GM18907 (cell line): ENCODE measurements at regions not wholly inside any gene's neighbourhood (a gene's known extent, or its start where the extent isn't known, plus 50 kb on each side); places are given as distances from the start of the nearest gene placed in this dataset.

Experiments used
- ATAC-seq: cut with Tn5 transposase; IDR thresholded peaks from one replicate; pipeline ENCODE4 v1.9.1; 2021; ENCODE audit warnings: mild to moderate bottlenecking, moderate library complexity; ENCODE audit not compliant: unreplicated experiment

- no peak for ATAC-seq
Observed at GRCh38 chr9:7961076-7961475, 161.5 kb upstream of the DMAC1 start.

GRCh38 chr9:7960320-7961050 is 160.9 kb upstream of the DMAC1 start:
- ATAC-seq: no peak

DNA sequence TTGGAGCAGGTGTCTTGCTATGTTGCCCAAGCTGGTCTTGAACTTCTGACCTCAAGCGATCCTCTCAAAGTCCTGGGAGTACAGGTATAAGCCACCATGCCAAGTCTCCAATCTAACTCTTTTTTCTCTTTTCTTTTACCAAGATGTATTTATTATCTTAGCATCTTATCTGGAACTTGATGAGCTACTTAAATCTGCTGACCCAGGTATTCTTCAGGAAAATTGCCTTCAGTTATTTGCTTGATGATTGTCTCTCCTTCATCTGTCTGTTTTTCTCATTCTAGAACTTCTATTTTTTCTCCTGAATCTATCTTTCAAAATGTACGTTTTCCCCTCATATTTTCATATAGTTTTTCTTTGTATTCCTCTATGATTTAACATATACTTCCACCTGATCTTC is 158.2 kb upstream of the DMAC1 start:
- no peak for ATAC-seq

GRCh38 chr9:7947577-7947976 is 148.0 kb upstream of the DMAC1 start:
- ATAC-seq: no peak

GRCh38 chr9:7946458-7946857 is 146.9 kb upstream of the DMAC1 start:
- no peak for ATAC-seq

GRCh38 chr9:7944572-7944971 is 145.0 kb upstream of the DMAC1 start:
- ATAC-seq: no peak

DNA sequence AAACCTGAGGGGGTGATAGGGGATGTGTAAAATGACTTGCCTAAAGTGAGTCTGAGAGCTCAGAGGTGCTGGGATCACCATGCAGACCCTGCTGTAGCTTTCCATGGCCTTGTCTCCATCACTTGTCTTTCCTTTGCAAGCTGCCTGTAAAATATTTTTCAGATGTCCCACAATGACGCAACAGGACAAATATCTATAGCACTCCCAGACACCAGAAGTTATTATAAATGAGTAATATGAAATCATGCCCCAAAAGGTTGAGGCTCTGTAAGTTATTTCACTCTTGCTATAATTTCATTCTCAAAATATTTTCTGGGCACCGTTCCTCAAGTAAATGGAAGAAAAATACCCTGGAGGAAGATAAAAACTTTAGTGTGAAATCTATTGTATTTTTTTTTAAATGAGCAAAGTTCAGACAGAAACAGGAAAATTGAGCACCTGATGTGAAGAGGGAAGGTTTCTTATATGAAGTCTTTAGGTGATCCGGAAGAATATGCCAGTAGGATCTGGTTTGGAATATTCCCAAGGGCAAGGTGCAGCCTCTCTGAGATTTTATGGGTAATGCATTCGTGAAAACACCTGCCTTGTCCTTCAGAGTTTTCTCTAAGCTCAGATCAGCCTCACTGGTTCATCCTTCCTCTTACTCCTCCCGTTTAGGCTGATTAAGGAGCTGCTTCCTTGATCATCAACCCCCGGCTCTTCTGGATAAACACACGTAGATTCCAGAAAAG is 138.3 kb upstream of the DMAC1 start:
- no peak for ATAC-seq

DNA sequence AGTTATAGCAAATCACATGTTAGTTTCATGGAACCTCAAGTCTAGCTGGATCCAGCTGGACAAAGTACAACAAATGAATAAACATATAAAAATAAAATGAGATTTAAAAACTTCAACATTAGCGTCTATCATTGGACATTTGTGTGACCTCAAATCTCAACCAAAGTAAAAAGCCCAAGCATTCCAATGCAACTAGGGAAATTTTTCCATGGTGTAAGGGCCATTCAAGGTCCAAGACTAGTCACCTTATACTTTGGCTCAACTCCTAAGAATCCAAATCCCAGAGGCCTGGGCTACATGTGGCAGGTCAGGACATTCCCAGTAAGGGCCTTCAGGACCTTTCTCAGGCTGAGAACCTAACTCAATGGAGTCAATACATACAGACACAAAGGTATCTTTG is 137.4 kb upstream of the DMAC1 start:
- ATAC-seq: no peak

DNA sequence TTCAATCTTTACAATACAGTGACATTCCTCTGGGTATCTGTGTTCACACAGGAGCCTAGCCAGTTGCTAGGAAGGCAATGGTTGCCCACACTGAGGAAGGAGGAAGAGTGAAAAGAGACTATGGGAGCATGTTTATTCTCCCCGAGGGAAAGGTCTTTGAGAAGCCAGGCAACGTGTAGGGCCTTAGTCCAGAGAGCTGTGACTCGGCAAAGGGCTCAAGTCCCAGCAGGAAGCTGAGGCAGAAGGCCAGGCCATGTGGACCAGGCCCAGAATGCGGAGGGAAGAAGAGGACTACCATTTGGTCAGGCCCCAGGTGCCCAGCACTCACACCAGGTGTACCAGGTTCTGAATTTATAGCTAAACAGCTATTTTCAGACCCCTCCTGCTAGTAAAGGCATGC is 136.6 kb upstream of the DMAC1 start:
- no peak for ATAC-seq

DNA sequence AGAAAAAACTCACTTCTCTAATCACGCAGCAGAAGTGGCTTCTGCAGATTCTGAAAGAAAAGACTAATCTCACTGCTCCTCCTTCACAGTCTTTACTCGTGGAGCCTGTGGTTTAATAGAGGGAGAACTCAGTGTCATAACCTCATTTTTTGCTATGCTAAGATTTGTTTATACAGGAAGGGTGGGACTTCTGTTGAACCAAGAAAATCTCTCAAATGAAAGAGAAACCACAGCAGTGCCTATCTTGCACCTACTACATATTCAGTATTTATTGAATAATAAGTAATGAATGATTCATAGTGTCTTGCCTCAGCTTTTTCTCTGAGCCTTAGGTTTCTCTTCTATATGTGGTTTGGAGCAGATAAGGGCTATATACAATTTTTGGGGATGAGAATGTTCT is 136.1 kb upstream of the DMAC1 start:
- peak; percentile 80 for ATAC-seq

DNA sequence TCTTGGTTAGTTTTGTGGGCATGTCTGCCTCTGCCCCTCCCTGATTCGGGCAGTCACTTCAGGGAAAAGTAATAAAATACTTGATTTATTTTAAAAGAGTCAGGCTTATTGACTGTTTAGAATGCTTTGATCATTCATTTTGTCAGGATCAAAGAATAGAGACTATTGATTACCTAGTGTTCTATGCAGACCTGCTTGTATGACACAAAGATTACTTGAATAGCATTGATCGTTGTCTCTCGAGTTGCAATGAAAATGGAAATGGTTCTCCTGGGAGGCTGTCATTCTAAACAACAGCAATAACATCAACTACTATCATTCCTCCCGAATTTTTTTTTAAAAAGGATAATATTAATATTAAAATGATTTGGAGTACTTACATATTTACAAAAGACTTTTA is 133.2 kb upstream of the DMAC1 start:
- ATAC-seq: no peak

DNA sequence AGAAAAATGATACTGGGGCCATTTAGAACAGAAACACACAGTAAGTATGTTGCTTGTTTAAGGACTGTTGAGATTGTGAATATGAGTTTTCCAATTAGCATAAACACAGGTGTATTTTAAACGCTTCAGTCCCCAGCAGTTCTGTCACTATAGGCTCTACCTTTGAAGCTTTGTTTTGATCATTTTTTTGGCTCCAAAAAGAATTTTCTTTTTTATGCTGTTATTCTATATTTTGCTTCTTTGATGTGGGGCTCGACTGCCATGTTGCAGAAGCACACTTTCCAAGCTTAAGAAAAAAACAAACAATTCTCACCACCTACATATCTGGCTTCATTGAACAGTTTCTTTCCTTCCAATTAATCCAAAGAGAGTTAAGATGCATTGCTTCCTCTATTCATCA is 131.0 kb upstream of the DMAC1 start:
- ATAC-seq: no peak

GRCh38 chr9:7921545-7922197 is 122.1 kb upstream of the DMAC1 start:
- ATAC-seq: no peak

DNA sequence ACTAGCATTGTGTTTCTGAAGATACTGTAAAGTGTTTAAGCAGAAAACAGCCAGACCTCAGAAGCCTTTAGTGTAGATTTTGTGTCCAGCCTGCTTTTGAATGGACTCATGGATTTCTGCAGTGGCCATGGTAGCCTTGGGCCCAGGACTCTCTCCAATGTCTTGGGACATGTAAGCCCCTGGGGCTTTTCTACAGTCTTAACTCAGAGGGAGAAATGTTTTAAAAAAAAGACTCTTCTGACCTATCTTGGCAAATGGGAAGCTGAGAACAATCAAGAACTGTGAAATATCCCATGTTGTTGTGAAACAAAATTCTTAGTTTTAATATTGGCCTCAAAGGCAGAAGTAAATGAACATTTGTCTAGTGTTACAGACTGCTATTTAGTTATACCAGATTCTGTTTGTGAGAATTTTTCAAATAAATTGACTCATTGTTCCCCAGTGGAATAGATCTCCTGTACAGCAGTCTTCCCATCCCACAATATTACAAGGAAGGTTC is 112.5 kb upstream of the DMAC1 start:
- no peak for ATAC-seq

GRCh38 chr9:7910426-7911020 is 110.9 kb upstream of the DMAC1 start:
- no peak for ATAC-seq

DNA sequence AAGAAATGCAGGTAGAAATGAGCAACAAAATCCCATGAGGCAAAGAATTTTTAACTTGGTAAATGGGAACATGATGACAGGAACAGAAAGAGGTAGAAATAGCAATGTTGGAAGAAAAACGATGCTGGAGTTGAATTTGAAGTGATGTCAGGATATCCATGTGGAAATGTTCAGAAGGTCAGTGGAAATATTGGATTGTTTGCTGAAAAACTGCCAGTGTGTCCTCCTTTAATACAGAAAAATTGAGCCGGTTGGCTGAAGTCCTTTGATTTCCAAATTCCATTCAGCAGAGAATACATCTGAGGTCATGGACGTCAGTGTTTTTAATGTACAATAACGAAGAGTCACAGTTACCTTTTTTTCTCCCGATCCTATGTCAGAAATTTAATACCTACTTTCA is 110.0 kb upstream of the DMAC1 start:
- ATAC-seq: no peak

DNA sequence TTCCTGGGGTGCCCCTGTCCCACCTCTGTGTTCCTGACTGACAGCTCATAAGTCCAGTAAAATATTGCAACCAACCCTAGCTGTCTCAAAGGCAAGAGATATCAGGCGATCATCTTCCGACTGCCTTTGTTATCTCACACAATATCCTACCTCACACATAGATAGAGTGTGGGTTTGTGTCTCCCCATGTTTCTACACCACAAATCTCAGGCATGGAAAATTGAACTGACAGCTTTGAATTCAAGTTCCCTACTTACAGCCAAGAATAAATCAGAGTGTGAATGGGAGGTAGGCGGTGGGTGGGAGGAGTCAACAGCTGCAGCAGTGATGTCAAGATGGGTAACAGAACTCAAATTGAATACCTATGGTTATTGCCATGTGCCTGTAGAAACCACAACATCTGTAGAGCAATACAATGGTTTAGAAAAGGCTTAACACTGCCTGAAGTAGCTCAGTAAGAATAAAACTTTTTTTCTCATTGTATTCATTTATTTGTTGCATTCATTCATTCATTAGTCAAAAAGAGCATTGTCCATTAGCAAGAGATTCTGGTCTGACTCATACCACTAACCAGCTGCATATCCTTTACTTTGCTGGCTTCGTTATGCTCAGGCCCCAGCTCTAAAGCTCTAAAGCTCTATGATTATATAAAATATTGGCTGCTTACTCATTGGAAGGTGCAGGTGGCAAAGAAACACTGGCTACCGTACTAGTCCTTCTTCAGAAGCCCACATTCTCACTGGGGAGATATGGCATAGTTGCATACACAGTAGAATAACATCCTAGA is 108.2 kb upstream of the DMAC1 start:
- ATAC-seq: no peak

DNA sequence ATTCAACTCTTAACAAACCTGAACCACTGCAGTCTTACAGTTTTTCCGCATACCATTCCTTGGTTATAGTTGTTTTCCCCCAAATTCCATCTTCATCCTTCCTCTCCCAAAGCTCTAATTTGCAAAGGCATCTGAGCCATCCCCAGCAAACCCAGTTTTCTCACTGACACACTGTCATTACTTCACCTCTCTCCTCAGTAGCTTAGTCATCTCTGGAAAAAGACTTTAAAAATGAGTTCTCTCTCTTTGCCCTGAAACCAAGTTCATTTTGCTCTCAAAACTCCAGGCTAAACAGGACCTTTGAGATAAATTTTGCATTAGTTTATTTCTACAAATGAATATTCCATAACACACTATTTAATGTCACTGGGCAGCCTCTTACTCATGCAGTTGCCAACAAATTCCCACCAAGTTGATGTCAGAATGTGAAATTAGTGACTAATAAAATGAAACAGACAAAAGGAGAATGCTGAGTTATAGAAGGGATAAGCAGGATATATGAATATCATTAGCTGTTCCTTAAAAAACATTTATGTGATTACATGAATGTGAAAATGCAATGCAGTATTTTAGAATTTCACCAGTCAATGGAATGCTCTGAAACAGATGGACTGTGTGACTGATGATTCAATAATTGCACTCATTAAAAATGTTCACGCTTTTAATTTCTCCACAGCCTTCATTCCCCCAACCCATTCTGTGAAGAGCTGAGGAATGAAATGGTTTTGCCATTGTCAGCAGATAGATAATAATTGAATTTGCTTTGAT is 107.4 kb upstream of the DMAC1 start:
- ATAC-seq: no peak

- ATAC-seq: no peak
Observed at GRCh38 chr9:7901621-7902020, 102.0 kb upstream of the DMAC1 start.

GRCh38 chr9:7900541-7900940 is 101.0 kb upstream of the DMAC1 start:
- no peak for ATAC-seq
